CD14-positive monocyte (primary cell): ENCODE measurements at regions not wholly inside any gene's neighbourhood (a gene's known extent, or its start where the extent isn't known, plus 50 kb on each side); places are given as distances from the start of the nearest gene placed in this dataset.
"Not testable (repeated sequence)": the region's sequence is repeated elsewhere in the genome, so short reads cannot be mapped to it uniquely, and the experiment has no call there.

Experiments used
- DNase-seq, 3 donors: peaks; one replicate each; pipeline ENCODE4 v3.0.0-alpha.2; 2011 to 2022
- H2AFZ ChIP-seq: 2 replicates; pipeline ENCODE4 v1.6.0; 2012; ENCODE audit warnings: mild to moderate bottlenecking, low read depth, low read length, inconsistent platforms; ENCODE audit not compliant: insufficient read depth, poor library complexity, severe bottlenecking
- H3K27ac ChIP-seq, 2 donors: 1 replicate in 1 of 2; 2 replicates in 1 of 2; pipeline ENCODE4 v1.5.1; 2012 to 2013; ENCODE audit warnings: low read length in 2 of 2, control low read depth in 1 of 2, inconsistent platforms in 1 of 2, low read depth in 1 of 2, mild to moderate bottlenecking in 1 of 2
- H3K27me3 ChIP-seq, 2 donors: one replicate each; pipeline versions ENCODE4 v1.6.0 to v1.6.1; 2011 to 2013; ENCODE audit warnings: low read length in 2 of 2; ENCODE audit not compliant: control insufficient read depth in 2 of 2, insufficient read depth in 2 of 2
- H3K36me3 ChIP-seq, 2 donors: replicated peaks in 1 of 2; 1 replicate in 1 of 2; 2 replicates in 1 of 2; pipeline versions ENCODE4 v1.5.1 to v1.6.1; 2012 to 2013; ENCODE audit warnings: low read length in 2 of 2, control low read depth in 1 of 2, inconsistent platforms in 1 of 2, mild to moderate bottlenecking in 1 of 2; ENCODE audit not compliant: insufficient read depth in 2 of 2, control insufficient read depth in 1 of 2
- H3K4me1 ChIP-seq, 2 donors: 1 replicate in 1 of 2; 2 replicates in 1 of 2; pipeline versions ENCODE4 v1.5.1 to v1.6.1; 2012 to 2013; ENCODE audit warnings: low read length in 2 of 2, control low read depth in 1 of 2, inconsistent platforms in 1 of 2, mild to moderate bottlenecking in 1 of 2, moderate library complexity in 1 of 2; ENCODE audit not compliant: insufficient read depth in 2 of 2, control insufficient read depth in 1 of 2
- H3K4me2 ChIP-seq: replicated peaks from 2 replicates; pipeline ENCODE3; 2012; ENCODE audit warnings: low read length, moderate library complexity, mild to moderate bottlenecking; ENCODE audit not compliant: poor library complexity, severe bottlenecking; ENCODE audit errors: extremely low read depth
- H3K4me3 ChIP-seq, 3 experiments: fragments of 200-600 bp in 1 of 3; sonication (generic) in 1 of 3; replicated peaks in 1 of 3; 1 replicate in 2 of 3; 2 replicates in 1 of 3; pipeline ENCODE4 v1.5.1; 2011 to 2013; ENCODE audit warnings: low read length in 3 of 3, mild to moderate bottlenecking in 3 of 3, control low read depth in 2 of 3, low read depth in 2 of 3, inconsistent platforms in 1 of 3, moderate library complexity in 1 of 3
- H3K79me2 ChIP-seq: 2 replicates; pipeline ENCODE4 v1.6.0; 2012; ENCODE audit warnings: mild to moderate bottlenecking, control low read depth, inconsistent platforms, low read length, moderate library complexity; ENCODE audit not compliant: insufficient read depth
- H3K9ac ChIP-seq: 2 replicates; pipeline ENCODE4 v1.6.0; 2017; ENCODE audit warnings: low read length, mild to moderate bottlenecking; ENCODE audit not compliant: insufficient read depth, poor library complexity, severe bottlenecking
- H3K9me3 ChIP-seq, 2 donors: replicated peaks in 1 of 2; 1 replicate in 1 of 2; 2 replicates in 1 of 2; pipeline versions ENCODE4 v1.5.1 to v1.6.1; 2012 to 2013; ENCODE audit warnings: low read length in 2 of 2, control low read depth in 1 of 2; ENCODE audit not compliant: control insufficient read depth in 1 of 2, insufficient read depth in 1 of 2
- H4K20me1 ChIP-seq: 2 replicates; pipeline ENCODE4 v1.6.0; 2012; ENCODE audit warnings: mild to moderate bottlenecking, low read length, control low read depth, moderate library complexity; ENCODE audit not compliant: insufficient read depth
- H3K27ac Mint-ChIP-seq, 7 donors: one replicate each; pipeline ENCODE4 v1.8.0; 2020; ENCODE audit warnings: mild to moderate bottlenecking in 7 of 7, mixed read lengths in 7 of 7, moderate library complexity in 6 of 7, inconsistent platforms in 2 of 7
- H3K27me3 Mint-ChIP-seq, 3 donors: one replicate each; pipeline ENCODE4 v1.8.0; 2021 to 2022; ENCODE audit warnings: low read depth in 3 of 3, mild to moderate bottlenecking in 3 of 3, mixed read lengths in 3 of 3, moderate library complexity in 3 of 3, inconsistent platforms in 1 of 3
- H3K36me3 Mint-ChIP-seq, 2 donors: one replicate each; pipeline ENCODE4 v1.8.0; 2020; ENCODE audit warnings: mixed read lengths in 2 of 2, inconsistent platforms in 1 of 2, mild to moderate bottlenecking in 1 of 2
- H3K4me1 Mint-ChIP-seq: one replicate; pipeline ENCODE4 v1.8.0; 2020; ENCODE audit warnings: mild to moderate bottlenecking, mixed read lengths
- H3K4me3 Mint-ChIP-seq, 2 donors: one replicate each; pipeline ENCODE4 v1.8.0; 2020; ENCODE audit warnings: mild to moderate bottlenecking in 2 of 2, mixed read lengths in 2 of 2, moderate library complexity in 1 of 2
- H3K9me3 Mint-ChIP-seq, 7 donors: one replicate each; pipeline ENCODE4 v1.8.0; 2020 to 2022; ENCODE audit warnings: mixed read lengths in 7 of 7, mild to moderate bottlenecking in 6 of 7, moderate library complexity in 6 of 7, inconsistent platforms in 2 of 7
- WGBS: methylation state at CpG from one replicate; pipeline ENCODE4 v1.1.5; 2013; ENCODE audit warnings: missing lambda C conversion rate; ENCODE audit not compliant: insufficient coverage; 5-methylcytosine and 5-hydroxymethylcytosine counted together
- intact Hi-C, 2 donors: fragments of 100-400 bp; cut with micrococcal nuclease; formaldehyde crosslinking; loops; one replicate each; pipeline versions ENCODE4 v1.15.0 to v1.15.1; 2023

- intact Hi-C loops, H3K36me3 Mint-ChIP-seq, H3K9me3 ChIP-seq, H3K27ac ChIP-seq, H3K4me3 Mint-ChIP-seq, H3K9me3 Mint-ChIP-seq, H3K27me3 Mint-ChIP-seq, H3K27me3 ChIP-seq, H3K4me2 ChIP-seq, H4K20me1 ChIP-seq, H3K36me3 ChIP-seq, H3K79me2 ChIP-seq, H3K27ac Mint-ChIP-seq, H3K9ac ChIP-seq, H3K4me1 ChIP-seq, H3K4me3 ChIP-seq, DNase-seq, H2AFZ ChIP-seq: not testable (repeated sequence)
- WGBS: no CpG with 5 or more reads among the region's 9 CpGs
- H3K4me1 Mint-ChIP-seq: peaks cover 13% of the 10 kb centered on the region
Observed at GRCh38 chr2:111451692-111452199, 331.0 kb downstream of the BCL2L11 start.

- intact Hi-C loops, H3K36me3 Mint-ChIP-seq, H3K4me3 ChIP-seq, H3K4me2 ChIP-seq, H3K36me3 ChIP-seq, H2AFZ ChIP-seq, H3K9me3 Mint-ChIP-seq, H3K27ac Mint-ChIP-seq, H3K27me3 Mint-ChIP-seq, H3K9ac ChIP-seq, H3K4me3 Mint-ChIP-seq, H3K9me3 ChIP-seq, H4K20me1 ChIP-seq, H3K27me3 ChIP-seq, DNase-seq, H3K27ac ChIP-seq, H3K79me2 ChIP-seq, H3K4me1 ChIP-seq: not testable (repeated sequence)
- WGBS: no CpG with 5 or more reads among the region's 7 CpGs
- peaks cover 13% of the 10 kb centered on the region for H3K4me1 Mint-ChIP-seq
Observed at GRCh38 chr2:111452208-111452607, 331.5 kb downstream of the BCL2L11 start.

GRCh38 chr2:111453308-111453707 is 332.6 kb downstream of the BCL2L11 start:
- H3K36me3 ChIP-seq, H3K4me3 Mint-ChIP-seq, H3K36me3 Mint-ChIP-seq, H3K9ac ChIP-seq, H3K4me2 ChIP-seq, H3K79me2 ChIP-seq, H3K4me3 ChIP-seq, H3K27ac ChIP-seq, H3K27me3 ChIP-seq, H3K4me1 ChIP-seq, H3K9me3 ChIP-seq, H3K27ac Mint-ChIP-seq, H2AFZ ChIP-seq, intact Hi-C loops, H3K27me3 Mint-ChIP-seq, H3K9me3 Mint-ChIP-seq, H4K20me1 ChIP-seq, DNase-seq: not testable (repeated sequence)
- H3K4me1 Mint-ChIP-seq: peaks cover 13% of the 10 kb centered on the region
- WGBS: no CpG with 5 or more reads among the region's 2 CpGs

- H3K9ac ChIP-seq, H3K27ac ChIP-seq, H3K9me3 Mint-ChIP-seq, H3K27me3 Mint-ChIP-seq, H3K4me2 ChIP-seq, DNase-seq, H3K4me3 Mint-ChIP-seq, H3K27ac Mint-ChIP-seq, H3K9me3 ChIP-seq, H3K27me3 ChIP-seq, H3K36me3 Mint-ChIP-seq, H4K20me1 ChIP-seq, H3K4me3 ChIP-seq, H3K79me2 ChIP-seq, H3K36me3 ChIP-seq, H2AFZ ChIP-seq, intact Hi-C loops, H3K4me1 ChIP-seq: not testable (repeated sequence)
- WGBS: no CpG with 5 or more reads among the region's 2 CpGs
- peaks cover 13% of the 10 kb centered on the region for H3K4me1 Mint-ChIP-seq
Observed at GRCh38 chr2:111453816-111454215, 333.1 kb downstream of the BCL2L11 start.
